Suprapubic skin (tissue), 4 donors: ENCODE measurements at regions not wholly inside any gene's neighbourhood (a gene's known extent, or its start where the extent isn't known, plus 50 kb on each side); places are given as distances from the start of the nearest gene placed in this dataset.

Experiments
- DNase-seq, 2 donors: peaks; one replicate each; pipeline ENCODE4 v3.0.0-alpha.2; 2019; ENCODE audit warnings: low spot score in 2 of 2
- H3K27ac ChIP-seq: fragments of 200-600 bp; sonication (generic); one replicate; pipeline ENCODE4 v1.5.1; 2019
- H3K27me3 ChIP-seq: fragments of 200-600 bp; sonication (generic); one replicate; pipeline ENCODE4 v1.5.1; 2019
- H3K36me3 ChIP-seq: fragments of 200-600 bp; sonication (generic); one replicate; pipeline ENCODE4 v1.5.1; 2019
- H3K4me1 ChIP-seq: fragments of 200-600 bp; sonication (generic); one replicate; pipeline ENCODE4 v1.5.1; 2019
- H3K4me3 ChIP-seq: fragments of 200-600 bp; sonication (generic); one replicate; pipeline ENCODE4 v1.5.1; 2019; ENCODE audit warnings: mild to moderate bottlenecking
- H3K9me3 ChIP-seq: fragments of 200-600 bp; sonication (generic); one replicate; pipeline ENCODE4 v1.5.1; 2019
- EP300 ChIP-seq: sonication (generic); formaldehyde crosslinking; IDR thresholded peaks from one replicate; pipeline ENCODE4 v1.6.1; 2017; ENCODE audit warnings: antibody characterized with exemption
- POLR2A ChIP-seq, 2 donors: fragments of 450-650 bp; IDR thresholded peaks; one replicate each; pipeline ENCODE4 v1.6.1; 2017; ENCODE audit warnings: antibody characterized with exemption in 2 of 2, mild to moderate bottlenecking in 2 of 2, moderate library complexity in 2 of 2
- POLR2AphosphoS5 ChIP-seq, 3 donors: sonication (generic); formaldehyde crosslinking; IDR thresholded peaks; one replicate each; pipeline ENCODE4 v1.6.1; 2017; ENCODE audit warnings: antibody characterized with exemption in 3 of 3
- WGBS: methylation state at CpG from one replicate; pipeline ENCODE4 v1.1.5; 2018; 5-methylcytosine and 5-hydroxymethylcytosine counted together
- TF ChIP-seq, protein P1 (sequence below), 2 donors: fragments of 200-600 bp in 1 of 2; fragments of 450-650 bp in 1 of 2; sonication (generic) in 1 of 2; IDR thresholded peaks; one replicate each; pipeline ENCODE4 v1.5.1; 2016 to 2019; ENCODE audit warnings: antibody characterized with exemption in 2 of 2, mild to moderate bottlenecking in 1 of 2, moderate library complexity in 1 of 2

DNA sequence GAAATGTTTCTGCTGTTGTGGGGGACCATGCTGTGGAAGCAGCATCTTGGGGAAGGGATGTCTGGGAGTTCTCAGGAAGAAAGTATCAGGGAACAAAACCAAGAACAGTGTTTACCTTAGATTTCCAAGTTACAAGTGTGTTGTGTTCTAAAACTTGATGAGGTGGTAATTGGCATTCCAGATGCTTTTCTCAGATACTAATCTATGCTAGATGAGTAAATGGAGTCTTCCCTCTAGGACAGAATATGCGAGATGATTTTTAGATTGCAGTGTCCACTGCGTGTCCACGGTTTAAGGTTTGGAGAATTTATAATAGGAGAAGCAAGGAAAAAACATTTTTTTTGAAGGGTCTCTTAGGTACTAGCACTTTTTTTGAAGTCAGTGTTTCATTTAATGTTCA, 436.5 kb downstream of the PCNX1 start:
- TF ChIP-seq, protein P1, sequence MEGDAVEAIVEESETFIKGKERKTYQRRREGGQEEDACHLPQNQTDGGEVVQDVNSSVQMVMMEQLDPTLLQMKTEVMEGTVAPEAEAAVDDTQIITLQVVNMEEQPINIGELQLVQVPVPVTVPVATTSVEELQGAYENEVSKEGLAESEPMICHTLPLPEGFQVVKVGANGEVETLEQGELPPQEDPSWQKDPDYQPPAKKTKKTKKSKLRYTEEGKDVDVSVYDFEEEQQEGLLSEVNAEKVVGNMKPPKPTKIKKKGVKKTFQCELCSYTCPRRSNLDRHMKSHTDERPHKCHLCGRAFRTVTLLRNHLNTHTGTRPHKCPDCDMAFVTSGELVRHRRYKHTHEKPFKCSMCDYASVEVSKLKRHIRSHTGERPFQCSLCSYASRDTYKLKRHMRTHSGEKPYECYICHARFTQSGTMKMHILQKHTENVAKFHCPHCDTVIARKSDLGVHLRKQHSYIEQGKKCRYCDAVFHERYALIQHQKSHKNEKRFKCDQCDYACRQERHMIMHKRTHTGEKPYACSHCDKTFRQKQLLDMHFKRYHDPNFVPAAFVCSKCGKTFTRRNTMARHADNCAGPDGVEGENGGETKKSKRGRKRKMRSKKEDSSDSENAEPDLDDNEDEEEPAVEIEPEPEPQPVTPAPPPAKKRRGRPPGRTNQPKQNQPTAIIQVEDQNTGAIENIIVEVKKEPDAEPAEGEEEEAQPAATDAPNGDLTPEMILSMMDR (IDR thresholded peaks at IDR 0.05): no peak
- TF ChIP-seq POLR2AphosphoS5 (IDR thresholded peaks at IDR 0.05): no peak
- no peak for TF ChIP-seq POLR2A (IDR thresholded peaks at IDR 0.05)
- TF ChIP-seq EP300: no peak
- H3K36me3 ChIP-seq: no peaks in the 10 kb centered on the region
- H3K4me3 ChIP-seq: no peak overlapping the region
- no peak for DNase-seq
- WGBS: 77% methylated on average over 3 of the region's 3 CpGs
- no peak overlapping the region for H3K27ac ChIP-seq
- H3K4me1 ChIP-seq: peaks cover 12% of the 10 kb centered on the region
- no peaks in the 10 kb centered on the region for H3K27me3 ChIP-seq
- no peaks in the 10 kb centered on the region for H3K9me3 ChIP-seq

DNA sequence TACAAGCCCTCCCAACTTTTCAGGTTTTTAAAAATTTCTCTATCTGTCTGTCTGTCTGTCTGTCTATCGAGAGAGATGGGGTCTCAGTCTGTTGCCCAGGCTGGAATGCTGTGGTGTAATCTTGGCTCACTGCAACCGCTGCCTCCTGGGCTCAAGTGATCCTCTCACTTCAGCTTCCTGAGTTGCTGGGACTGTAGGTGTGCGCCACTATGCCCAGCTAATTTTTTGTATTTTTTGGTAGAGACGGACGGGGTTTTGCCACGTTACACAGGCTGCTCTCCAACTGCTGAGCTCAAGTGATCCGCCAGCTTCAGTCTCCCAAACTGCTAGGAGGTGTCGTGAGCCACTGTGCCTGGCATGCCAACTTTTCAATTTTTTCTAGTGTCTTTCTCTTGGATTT, 437.2 kb downstream of the PCNX1 start:
- H3K9me3 ChIP-seq: no peaks in the 10 kb centered on the region
- no peak overlapping the region for H3K4me3 ChIP-seq
- 88% methylated on average over 8 of the region's 8 CpGs for WGBS
- no peak for DNase-seq
- H3K36me3 ChIP-seq: no peaks in the 10 kb centered on the region
- no peaks in the 10 kb centered on the region for H3K27me3 ChIP-seq
- peaks cover 12% of the 10 kb centered on the region for H3K4me1 ChIP-seq
- no peak for TF ChIP-seq POLR2AphosphoS5 (IDR thresholded peaks at IDR 0.05)
- no peak for TF ChIP-seq EP300
- no peak for TF ChIP-seq POLR2A (IDR thresholded peaks at IDR 0.05)
- TF ChIP-seq, protein P1 (IDR thresholded peaks at IDR 0.05): no peak
- no peak overlapping the region for H3K27ac ChIP-seq

DNA sequence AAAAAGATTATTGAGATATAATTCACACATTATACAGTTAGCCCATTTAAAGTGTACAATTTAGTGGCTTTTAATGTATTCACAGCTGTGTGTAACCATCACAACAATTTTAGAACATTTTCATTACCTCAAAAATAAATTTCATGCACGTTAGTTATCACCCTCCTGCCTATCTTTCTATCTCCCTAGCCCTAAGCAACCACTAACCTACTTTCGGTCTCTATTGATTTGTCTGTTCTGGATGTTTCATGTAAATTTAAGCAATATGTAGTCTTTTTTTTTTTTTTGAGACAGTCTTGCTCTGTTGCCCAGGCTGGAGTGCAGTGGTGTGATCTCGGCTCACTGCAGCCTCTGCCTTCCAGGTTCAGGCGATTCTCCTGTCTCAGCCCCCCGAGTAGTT, 439.4 kb downstream of the PCNX1 start:
- no peak for DNase-seq
- Histone ChIP-seq H3K4me1 (peaks cover 7% of the 10 kb centered on the region), H3K9me3 (no peaks in the 10 kb centered on the region), H3K27ac (no peak overlapping the region), H3K36me3 (no peaks in the 10 kb centered on the region), H3K27me3 (no peaks in the 10 kb centered on the region), H3K4me3 (no peak overlapping the region)
- WGBS: 73% methylated on average over 5 of the region's 5 CpGs
- TF ChIP-seq POLR2AphosphoS5 (IDR thresholded peaks at IDR 0.05) (no peak), EP300 (no peak), POLR2A (IDR thresholded peaks at IDR 0.05) (no peak)
- TF ChIP-seq, protein P1 (IDR thresholded peaks at IDR 0.05): no peak

DNA sequence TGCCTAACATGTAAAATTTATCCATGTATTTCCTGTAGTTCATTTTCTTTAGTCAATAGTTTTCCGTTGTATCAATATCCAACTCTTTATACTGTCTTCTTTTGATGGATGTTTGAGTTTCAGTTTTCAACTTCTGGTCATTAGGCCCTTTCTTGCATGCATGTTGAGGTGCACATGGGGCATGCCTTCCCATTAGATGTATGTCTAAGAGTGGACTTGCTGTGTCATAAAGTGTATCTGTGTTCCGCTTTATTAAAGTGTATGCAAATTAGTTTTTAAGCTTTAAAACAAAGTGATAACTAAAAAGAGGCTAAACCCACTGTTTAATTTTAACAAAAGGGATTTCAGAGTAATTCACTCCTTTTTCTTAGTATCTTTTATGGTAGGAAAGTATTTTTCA, 441.1 kb downstream of the PCNX1 start:
- 98% methylated on average over 2 of the region's 2 CpGs for WGBS
- no peaks in the 10 kb centered on the region for H3K27me3 ChIP-seq

DNA sequence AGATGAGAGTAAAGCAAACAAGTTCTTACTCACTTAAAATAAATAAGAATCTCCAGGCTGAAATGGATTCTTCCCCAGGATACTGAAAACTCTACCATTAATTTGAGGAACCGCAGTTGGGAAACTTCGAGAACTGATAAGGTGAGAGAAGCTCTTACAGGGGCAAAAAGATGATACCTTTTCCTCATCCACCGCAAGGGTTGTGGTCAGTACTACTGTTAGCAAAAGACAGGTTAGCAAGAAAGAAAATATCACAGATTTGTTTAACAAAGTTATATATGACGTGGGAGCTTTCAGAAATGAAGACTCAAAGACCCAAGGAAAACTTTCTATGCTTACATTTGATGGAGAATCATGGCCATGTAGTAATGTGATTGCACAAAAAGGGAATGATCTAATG, 441.6 kb downstream of the PCNX1 start:
- Histone ChIP-seq H3K36me3 (no peaks in the 10 kb centered on the region), H3K9me3 (no peaks in the 10 kb centered on the region), H3K4me1 (peaks cover 7% of the 10 kb centered on the region), H3K27ac (no peak overlapping the region), H3K27me3 (no peaks in the 10 kb centered on the region), H3K4me3 (no peak overlapping the region)
- 95% methylated on average over 4 of the region's 4 CpGs for WGBS
- TF ChIP-seq, protein P1 (IDR thresholded peaks at IDR 0.05): no peak
- DNase-seq: no peak

More for the DNA sequence above, 441.1 kb downstream of the PCNX1 start:
- Histone ChIP-seq H3K4me1 (peaks cover 7% of the 10 kb centered on the region), H3K4me3 (no peak overlapping the region), H3K27ac (no peak overlapping the region), H3K9me3 (no peaks in the 10 kb centered on the region), H3K36me3 (no peaks in the 10 kb centered on the region)
- TF ChIP-seq POLR2AphosphoS5 (IDR thresholded peaks at IDR 0.05) (no peak), POLR2A (IDR thresholded peaks at IDR 0.05) (no peak), EP300 (no peak)
- TF ChIP-seq, protein P1 (IDR thresholded peaks at IDR 0.05): no peak
- DNase-seq: no peak
